Endothelial cell of umbilical vein (primary cell): ENCODE measurements at regions not wholly inside any gene's neighbourhood (a gene's known extent, or its start where the extent isn't known, plus 50 kb on each side); places are given as distances from the start of the nearest gene placed in this dataset.

Experiments used
- BruUV-seq: library from RNA; stranded (reverse); fragments of 400-500 nt; replicated peaks from 2 replicates; lab custom pipeline; 2021; lab: Mats Ljungman, UMichigan
- CTCF ChIA-PET: fragments of 300-600, 350-600 bp; sonication (Branson Sonifier 250); formaldehyde crosslinking; loops from one replicate; lab custom pipeline; 2021; ENCODE audit warnings: antibody characterized with exemption, inconsistent platforms; lab: Charles Lee
- POLR2A ChIA-PET: fragments of 300-600, 350-600 bp; sonication (Branson Sonifier 250); formaldehyde crosslinking; loops from one replicate; lab custom pipeline; 2021; ENCODE audit warnings: antibody characterized with exemption, inconsistent platforms; lab: Charles Lee
- DNase-seq: peaks from one replicate; pipeline ENCODE4 v3.0.0-alpha.2; 2011; ENCODE audit warnings: low read depth, low spot score
- FAIRE-seq: peaks from 2 replicates; lab custom pipeline; 2011; peaks lifted over from hg19 to GRCh38; lab: Jason Lieb, UNC
- H2AFZ ChIP-seq: 2 replicates; pipeline ENCODE4 v1.6.0; 2012; ENCODE audit warnings: low read depth, low read length, control low read depth, inconsistent platforms
- H3K27ac ChIP-seq: 2 replicates; pipeline ENCODE4 v1.5.1; 2011; ENCODE audit warnings: low read depth, mild to moderate bottlenecking, control low read depth, low read length, moderate library complexity; ENCODE audit not compliant: insufficient read depth
- H3K27me3 ChIP-seq, 2 experiments: 2 replicates each; pipeline versions ENCODE4 v1.6.0 to v1.6.1; 2011; ENCODE audit warnings: low read length in 2 of 2, mixed read lengths in 1 of 2; ENCODE audit not compliant: control insufficient read depth in 2 of 2, insufficient read depth in 2 of 2
- H3K36me3 ChIP-seq, 2 experiments: 2 replicates in 1 of 2; 3 replicates in 1 of 2; pipeline ENCODE4 v1.5.1; 2011; ENCODE audit warnings: low read length in 2 of 2, mild to moderate bottlenecking in 1 of 2, moderate library complexity in 1 of 2; ENCODE audit not compliant: control insufficient read depth in 2 of 2, insufficient read depth in 2 of 2; ENCODE audit errors: extremely low read depth in 1 of 2
- H3K4me1 ChIP-seq: 3 replicates; pipeline ENCODE4 v1.5.1; 2011; ENCODE audit warnings: mild to moderate bottlenecking, low read length; ENCODE audit not compliant: control insufficient read depth, insufficient read depth; ENCODE audit errors: extremely low read depth
- H3K4me2 ChIP-seq: 2 replicates; pipeline ENCODE4 v1.6.1; 2011; ENCODE audit warnings: low read length, control low read depth, mixed read lengths; ENCODE audit not compliant: insufficient read depth
- H3K4me3 ChIP-seq, 3 experiments: fragments of 200-600 bp in 1 of 3; sonication (generic), shearing (Covaris generic) in 1 of 3; replicated peaks in 1 of 3; 2 replicates each; pipeline ENCODE4 v1.5.1; 2011 to 2016; ENCODE audit warnings: control low read depth in 3 of 3, low read length in 3 of 3, mild to moderate bottlenecking in 2 of 3, inconsistent platforms in 1 of 3, low read depth in 1 of 3, moderate library complexity in 1 of 3; ENCODE audit not compliant: insufficient read depth in 1 of 3
- H3K79me2 ChIP-seq: 2 replicates; pipeline ENCODE4 v1.6.0; 2012; ENCODE audit warnings: low read length, inconsistent platforms; ENCODE audit not compliant: control insufficient read depth, insufficient read depth
- H3K9ac ChIP-seq: replicated peaks from 2 replicates; pipeline ENCODE3; 2011; ENCODE audit warnings: low read length, control low read depth; ENCODE audit not compliant: insufficient read depth; ENCODE audit errors: extremely low read depth
- H3K9me1 ChIP-seq: replicated peaks from 3 replicates; pipeline ENCODE4 v1.6.0; 2011; ENCODE audit warnings: mild to moderate bottlenecking, low read length; ENCODE audit not compliant: control insufficient read depth, insufficient read depth; ENCODE audit errors: extremely low read depth
- H3K9me3 ChIP-seq: replicated peaks from 2 replicates; pipeline ENCODE4 v1.5.1; 2012; ENCODE audit warnings: low read length, inconsistent platforms; ENCODE audit not compliant: control insufficient read depth, insufficient read depth
- H4K20me1 ChIP-seq: replicated peaks from 2 replicates; pipeline ENCODE3; 2011; ENCODE audit warnings: mild to moderate bottlenecking, low read length; ENCODE audit not compliant: control insufficient read depth, insufficient read depth; ENCODE audit errors: extremely low read depth
- EZH2 ChIP-seq: IDR thresholded peaks from 2 replicates; pipeline ENCODE4 v1.6.1; 2012; ENCODE audit warnings: borderline replicate concordance, low read depth, mild to moderate bottlenecking, moderate library complexity, low read length, inconsistent platforms; ENCODE audit not compliant: severe bottlenecking
- FOS ChIP-seq: IDR thresholded peaks from 2 replicates; pipeline ENCODE4 v1.6.1; 2011; ENCODE audit warnings: mild to moderate bottlenecking, low read length, moderate library complexity, borderline replicate concordance; ENCODE audit not compliant: insufficient read depth
- GATA2 ChIP-seq: IDR thresholded peaks from 2 replicates; pipeline ENCODE4 v1.7.0; 2011; ENCODE audit warnings: low read depth, mild to moderate bottlenecking, moderate library complexity, mixed read lengths, low read length; ENCODE audit not compliant: insufficient read length, insufficient read depth
- POLR2AphosphoS5 ChIP-seq: IDR thresholded peaks from 2 replicates; pipeline ENCODE4 v1.6.1; 2012; ENCODE audit warnings: low read depth, mild to moderate bottlenecking, control low read depth, low read length, moderate library complexity; ENCODE audit not compliant: insufficient read depth
- dilution Hi-C: fragments of 300-500 bp; cut with MboI; formaldehyde crosslinking; loops from one replicate; pipeline ENCODE4 v1.15.0; 2019; ENCODE audit warnings: low sequenced_read_pairs; ENCODE audit not compliant: extremely low pct_ligation_motif_present
- intact Hi-C: fragments of 100-400 bp; cut with micrococcal nuclease; formaldehyde crosslinking; loops from one replicate; pipeline ENCODE4 v1.10.0; 2022
- TF ChIP-seq, protein P1 (sequence below): IDR thresholded peaks from 2 replicates; pipeline ENCODE4 v1.6.1; 2011; ENCODE audit not compliant: insufficient read depth, insufficient read length
- TF ChIP-seq, protein P2 (sequence below), 2 donors: IDR thresholded peaks; 1 replicate in 1 of 2; 2 replicates in 1 of 2; pipeline ENCODE4 v1.5.1; 2011; ENCODE audit warnings: low read length in 2 of 2, mild to moderate bottlenecking in 2 of 2, moderate library complexity in 2 of 2, control low read depth in 1 of 2, inconsistent platforms in 1 of 2, low read depth in 1 of 2; ENCODE audit not compliant: insufficient read depth in 1 of 2; ENCODE audit errors: extremely low read depth in 1 of 2

DNA sequence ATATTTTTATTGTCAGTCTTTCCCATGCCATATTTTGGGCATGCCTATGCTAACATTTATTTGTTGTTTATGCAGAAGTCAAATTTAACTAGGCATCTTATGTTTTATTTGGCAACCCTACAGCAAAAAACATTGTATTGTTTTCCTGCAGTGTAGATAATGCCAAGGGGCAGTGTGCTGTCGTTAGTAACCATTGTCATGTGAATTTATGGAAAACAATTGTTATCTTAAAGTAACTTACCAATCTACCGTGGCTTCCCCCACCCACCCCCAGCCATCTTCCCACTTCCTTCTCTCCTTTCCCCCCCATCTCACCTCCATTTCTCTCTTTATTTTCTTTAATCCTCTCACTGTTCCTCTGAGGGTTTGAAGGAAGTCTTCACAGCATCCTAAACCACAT is 370.5 kb downstream of the ACTR3B start:
- ChIA-PET CTCF (no interaction called here), POLR2A (no interaction called here)
- Histone ChIP-seq H3K4me2 (no peak overlapping the region), H3K27ac (no peak overlapping the region), H3K27me3 (no peaks in the 10 kb centered on the region), H3K9me1 (no peaks in the 10 kb centered on the region), H3K4me3 (no peak overlapping the region), H3K9ac (no peak overlapping the region), H3K36me3 (no peaks in the 10 kb centered on the region), H3K4me1 (no peaks in the 10 kb centered on the region), H3K79me2 (no peaks in the 10 kb centered on the region), H4K20me1 (no peaks in the 10 kb centered on the region), H3K9me3 (peaks cover 6% of the 10 kb centered on the region), H2AFZ (no peak overlapping the region)
- BruUV-seq, result no TSS peak
- DNase-seq (no peak), FAIRE-seq (no peak)
- intact Hi-C loops (no loop called here), dilution Hi-C loops (no loop called here)
- TF ChIP-seq EZH2 (no peak), POLR2AphosphoS5 (no peak), FOS (no peak), GATA2 (no peak)
- TF ChIP-seq, protein P1, sequence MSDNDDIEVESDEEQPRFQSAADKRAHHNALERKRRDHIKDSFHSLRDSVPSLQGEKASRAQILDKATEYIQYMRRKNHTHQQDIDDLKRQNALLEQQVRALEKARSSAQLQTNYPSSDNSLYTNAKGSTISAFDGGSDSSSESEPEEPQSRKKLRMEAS, result no peak
- TF ChIP-seq, protein P2, sequence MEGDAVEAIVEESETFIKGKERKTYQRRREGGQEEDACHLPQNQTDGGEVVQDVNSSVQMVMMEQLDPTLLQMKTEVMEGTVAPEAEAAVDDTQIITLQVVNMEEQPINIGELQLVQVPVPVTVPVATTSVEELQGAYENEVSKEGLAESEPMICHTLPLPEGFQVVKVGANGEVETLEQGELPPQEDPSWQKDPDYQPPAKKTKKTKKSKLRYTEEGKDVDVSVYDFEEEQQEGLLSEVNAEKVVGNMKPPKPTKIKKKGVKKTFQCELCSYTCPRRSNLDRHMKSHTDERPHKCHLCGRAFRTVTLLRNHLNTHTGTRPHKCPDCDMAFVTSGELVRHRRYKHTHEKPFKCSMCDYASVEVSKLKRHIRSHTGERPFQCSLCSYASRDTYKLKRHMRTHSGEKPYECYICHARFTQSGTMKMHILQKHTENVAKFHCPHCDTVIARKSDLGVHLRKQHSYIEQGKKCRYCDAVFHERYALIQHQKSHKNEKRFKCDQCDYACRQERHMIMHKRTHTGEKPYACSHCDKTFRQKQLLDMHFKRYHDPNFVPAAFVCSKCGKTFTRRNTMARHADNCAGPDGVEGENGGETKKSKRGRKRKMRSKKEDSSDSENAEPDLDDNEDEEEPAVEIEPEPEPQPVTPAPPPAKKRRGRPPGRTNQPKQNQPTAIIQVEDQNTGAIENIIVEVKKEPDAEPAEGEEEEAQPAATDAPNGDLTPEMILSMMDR (IDR thresholded peaks at IDR 0.05; ENCODE audit: extremely low read depth in 1 of 2, insufficient read depth in 1 of 2, low read depth in 1 of 2, low read length in 2 of 2), result no peak
